ENCODE measurements at regions not wholly inside any gene's neighbourhood (a gene's known extent, or its start where the extent isn't known, plus 50 kb on each side); places are given as distances from the start of the nearest gene placed in this dataset.

- H4K20me1 ChIP-seq (replicated peaks in 1 of 2; ENCODE audit: control insufficient read depth in 1 of 2, insufficient read depth in 2 of 2, low read length in 2 of 2), result no peaks in the 10 kb centered on the region
- no peak overlapping the region for H3K18ac ChIP-seq (ENCODE audit: extremely low read depth, low read length)
- ChIA-PET POLR2A (ENCODE audit: partially characterized antibody) (no interaction called here), CTCF (ENCODE audit: partially characterized antibody) (no interaction called here)
- no peaks in the 10 kb centered on the region for H3K79me2 ChIP-seq (ENCODE audit: control insufficient read depth in 1 of 2, insufficient read depth in 2 of 2, low read length in 2 of 2)
- no peak overlapping the region for H3K56ac ChIP-seq (replicated peaks; ENCODE audit: insufficient read length, low read depth, low read length)
- DNase-seq (ENCODE audit: low read depth in 1 of 2, low spot score in 2 of 2) (no peak), FAIRE-seq (no peak)
- no peak overlapping the region for H3K9ac ChIP-seq (replicated peaks in 1 of 4; ENCODE audit: extremely low read depth in 1 of 4, low read depth in 3 of 4, low read length in 3 of 4)
- no peak overlapping the region for H4K91ac ChIP-seq (replicated peaks; ENCODE audit: insufficient read length, low read length)
- H4K8ac ChIP-seq (ENCODE audit: extremely low read depth, insufficient read depth, low read length), result no peak overlapping the region
- no peak overlapping the region for H2BK20ac ChIP-seq (ENCODE audit: low read length)
- no peaks in the 10 kb centered on the region for H3K4me1 ChIP-seq (replicated peaks in 1 of 4; ENCODE audit: control insufficient read depth in 3 of 4, insufficient read depth in 4 of 4, low read length in 3 of 4)
- H4K5ac ChIP-seq (ENCODE audit: insufficient read length, low read depth, low read length), result no peak overlapping the region
- H3K23me2 ChIP-seq (ENCODE audit: low read depth, low read length), result no peaks in the 10 kb centered on the region; the same call in 1 of the 2 replicates
- no peaks in the 10 kb centered on the region for H3K9me3 ChIP-seq (ENCODE audit: insufficient read depth in 2 of 2, low read depth in 1 of 2, low read length in 1 of 2)
- no peaks in the 10 kb centered on the region for H3K27me3 ChIP-seq (replicated peaks in 1 of 4; ENCODE audit: control insufficient read depth in 3 of 4, extremely low read depth in 1 of 4, insufficient read depth in 3 of 4, low read length in 3 of 4)
- H3K23ac ChIP-seq (ENCODE audit: insufficient read length), result no peak overlapping the region
- H3K4me3 ChIP-seq (ENCODE audit: extremely low read depth in 1 of 4, insufficient read depth in 2 of 4, low read depth in 3 of 4, low read length in 4 of 4), result no peak overlapping the region
- H2BK120ac ChIP-seq (replicated peaks; ENCODE audit: low read depth, low read length), result no peak overlapping the region
- no peak overlapping the region for H2BK5ac ChIP-seq (ENCODE audit: low read depth, low read length)
- no peak overlapping the region for H2BK15ac ChIP-seq (ENCODE audit: low read length)
- no peak overlapping the region for H3K27ac ChIP-seq (ENCODE audit: low read depth, low read length)
- H2BK12ac ChIP-seq (ENCODE audit: low read depth, low read length), result no peak overlapping the region
- H2AFZ ChIP-seq (ENCODE audit: low read length), result no peak overlapping the region
- no peak overlapping the region for H3K4ac ChIP-seq (replicated peaks; ENCODE audit: insufficient read length, low read depth, low read length)
- H3K36me3 ChIP-seq (ENCODE audit: control insufficient read depth in 2 of 4, insufficient read depth in 4 of 4, low read length in 3 of 4), result no peaks in the 10 kb centered on the region
- WGBS, 2 experiments (ENCODE audit: extremely low coverage in 1 of 2, insufficient coverage in 1 of 2, insufficient read length in 1 of 2, insufficient replicate concordance in 2 of 2, low coverage in 1 of 2, low lambda C conversion rate in 2 of 2, missing lambda C conversion rate in 1 of 2), result 91% methylated on average over 3 of the region's 3 CpGs; no CpG with 5 or more reads in 1 of the 2 experiments
- no peak overlapping the region for H3K4me2 ChIP-seq (ENCODE audit: insufficient read depth in 1 of 2, low read depth in 2 of 2, low read length in 2 of 2)
- H2AK5ac ChIP-seq (ENCODE audit: low read depth, low read length), result no peak overlapping the region
- no peaks in the 10 kb centered on the region for H3K79me1 ChIP-seq (ENCODE audit: low read depth, low read length)
- H3K14ac ChIP-seq (ENCODE audit: insufficient read length), result no peak overlapping the region
- no peak for TF ChIP-seq KDM4A (IDR thresholded peaks at IDR 0.05; ENCODE audit: low read depth, low read length, severe bottlenecking)
- TF ChIP-seq NANOG (IDR thresholded peaks at IDR 0.05; ENCODE audit: insufficient read depth, low read depth, low read length, poor library complexity, severe bottlenecking), result no peak
- TF ChIP-seq SAP30 (IDR thresholded peaks at IDR 0.05; ENCODE audit: insufficient read depth, insufficient replicate concordance, low read length), result no peak
- TF ChIP-seq RNF2 (IDR thresholded peaks at IDR 0.05; ENCODE audit: borderline replicate concordance, low read depth, low read length, missing control alignments, poor library complexity, severe bottlenecking), result no peak
- TF ChIP-seq, protein P1, sequence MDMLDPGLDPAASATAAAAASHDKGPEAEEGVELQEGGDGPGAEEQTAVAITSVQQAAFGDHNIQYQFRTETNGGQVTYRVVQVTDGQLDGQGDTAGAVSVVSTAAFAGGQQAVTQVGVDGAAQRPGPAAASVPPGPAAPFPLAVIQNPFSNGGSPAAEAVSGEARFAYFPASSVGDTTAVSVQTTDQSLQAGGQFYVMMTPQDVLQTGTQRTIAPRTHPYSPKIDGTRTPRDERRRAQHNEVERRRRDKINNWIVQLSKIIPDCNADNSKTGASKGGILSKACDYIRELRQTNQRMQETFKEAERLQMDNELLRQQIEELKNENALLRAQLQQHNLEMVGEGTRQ (IDR thresholded peaks at IDR 0.05; ENCODE audit: low read length), result no peak
- no peak for TF ChIP-seq EGR1 (IDR thresholded peaks at IDR 0.05; ENCODE audit: borderline replicate concordance, low read depth, low read length)
- TF ChIP-seq HDAC2 (IDR thresholded peaks at IDR 0.05; ENCODE audit: borderline replicate concordance in 1 of 2, low read depth in 2 of 2, low read length in 2 of 2), result no peak
- TF ChIP-seq, protein P2, sequence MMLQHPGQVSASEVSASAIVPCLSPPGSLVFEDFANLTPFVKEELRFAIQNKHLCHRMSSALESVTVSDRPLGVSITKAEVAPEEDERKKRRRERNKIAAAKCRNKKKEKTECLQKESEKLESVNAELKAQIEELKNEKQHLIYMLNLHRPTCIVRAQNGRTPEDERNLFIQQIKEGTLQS (IDR thresholded peaks at IDR 0.05; ENCODE audit: insufficient read depth, low read depth, low read length), result no peak
- no peak for TF ChIP-seq SUZ12 (IDR thresholded peaks at IDR 0.05; ENCODE audit: low read length)
- no peak for TF ChIP-seq SP4 (IDR thresholded peaks at IDR 0.05; ENCODE audit: low read length)
- TF ChIP-seq SRF (IDR thresholded peaks at IDR 0.05; ENCODE audit: low read depth, low read length), result no peak
These were observed 2412.8 kb downstream of the ARAP2 start for GRCh38 chr4:33831442-33832066.
